ENCODE measurements at regions not wholly inside any gene's neighbourhood (a gene's known extent, or its start where the extent isn't known, plus 50 kb on each side); places are given as distances from the start of the nearest gene placed in this dataset.

DNA sequence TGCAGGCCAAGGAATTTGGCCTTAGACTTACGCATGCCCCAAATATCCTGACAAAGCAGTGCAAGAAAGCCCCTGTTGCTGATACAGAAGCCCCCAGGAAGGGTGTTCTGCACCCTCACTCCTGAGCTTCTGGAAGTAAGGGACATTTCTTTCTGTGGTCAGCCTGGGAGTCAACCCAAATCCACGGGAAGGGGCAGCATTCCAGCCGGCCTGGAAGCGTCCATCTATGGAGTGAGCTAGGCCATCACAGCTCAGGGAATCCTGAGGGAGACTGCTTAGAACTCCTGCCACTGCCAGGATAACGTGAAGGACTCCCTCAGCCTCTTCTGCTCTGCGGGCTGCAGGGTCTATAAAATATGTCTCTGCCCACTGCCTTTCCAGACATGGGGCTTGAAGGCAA lies 173.9 kb downstream of the ANAPC1 start:
- TF ChIP-seq, protein P1, sequence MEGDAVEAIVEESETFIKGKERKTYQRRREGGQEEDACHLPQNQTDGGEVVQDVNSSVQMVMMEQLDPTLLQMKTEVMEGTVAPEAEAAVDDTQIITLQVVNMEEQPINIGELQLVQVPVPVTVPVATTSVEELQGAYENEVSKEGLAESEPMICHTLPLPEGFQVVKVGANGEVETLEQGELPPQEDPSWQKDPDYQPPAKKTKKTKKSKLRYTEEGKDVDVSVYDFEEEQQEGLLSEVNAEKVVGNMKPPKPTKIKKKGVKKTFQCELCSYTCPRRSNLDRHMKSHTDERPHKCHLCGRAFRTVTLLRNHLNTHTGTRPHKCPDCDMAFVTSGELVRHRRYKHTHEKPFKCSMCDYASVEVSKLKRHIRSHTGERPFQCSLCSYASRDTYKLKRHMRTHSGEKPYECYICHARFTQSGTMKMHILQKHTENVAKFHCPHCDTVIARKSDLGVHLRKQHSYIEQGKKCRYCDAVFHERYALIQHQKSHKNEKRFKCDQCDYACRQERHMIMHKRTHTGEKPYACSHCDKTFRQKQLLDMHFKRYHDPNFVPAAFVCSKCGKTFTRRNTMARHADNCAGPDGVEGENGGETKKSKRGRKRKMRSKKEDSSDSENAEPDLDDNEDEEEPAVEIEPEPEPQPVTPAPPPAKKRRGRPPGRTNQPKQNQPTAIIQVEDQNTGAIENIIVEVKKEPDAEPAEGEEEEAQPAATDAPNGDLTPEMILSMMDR (conservative IDR thresholded peaks at IDR 0.05 in 1 of 2, IDR thresholded peaks at IDR 0.05 in 1 of 2; ENCODE audit: low read depth in 1 of 2, low read length in 2 of 2): no peak
- no peak for TF ChIP-seq EZH2 (IDR thresholded peaks at IDR 0.05; ENCODE audit: low read length, missing control alignments)
